ENCODE measurements at regions not wholly inside any gene's neighbourhood (a gene's known extent, or its start where the extent isn't known, plus 50 kb on each side); places are given as distances from the start of the nearest gene placed in this dataset.
A peak's percentile ranks its signal among the peaks of the same experiment; 100 is the strongest.

- no peak overlapping the region for H3K4me3 Mint-ChIP-seq
Observed at GRCh38 chr2:205937211-205937610, 148.8 kb downstream of the INO80D start.

GRCh38 chr2:205936446-205936845 lies 149.5 kb downstream of the INO80D start:
- Mint-ChIP-seq H3K36me3 (no peaks in the 10 kb centered on the region), H3K27ac (no peak overlapping the region), H3K4me3 (no peak overlapping the region), H3K4me1 (ENCODE audit: unreplicated experiment) (peaks cover 28% of the 10 kb centered on the region), H3K9me3 (no peaks in the 10 kb centered on the region), H3K27me3 (no peaks in the 10 kb centered on the region)
- no peak for TF ChIP-seq CTCF (conservative IDR thresholded peaks at IDR 0.05)
- no peak for DNase-seq (ENCODE audit: extremely low spot score, unreplicated experiment)

More at GRCh38 chr2:205937211-205937610, 148.8 kb downstream of the INO80D start:
- no peaks in the 10 kb centered on the region for H3K27me3 Mint-ChIP-seq
- H3K4me1 Mint-ChIP-seq (ENCODE audit: unreplicated experiment) = peaks cover 28% of the 10 kb centered on the region
- no peak for DNase-seq (ENCODE audit: extremely low spot score, unreplicated experiment)
- TF ChIP-seq CTCF (conservative IDR thresholded peaks at IDR 0.05) = no peak
- no peak overlapping the region for H3K27ac Mint-ChIP-seq
- H3K36me3 Mint-ChIP-seq = no peaks in the 10 kb centered on the region
- no peaks in the 10 kb centered on the region for H3K9me3 Mint-ChIP-seq

- Mint-ChIP-seq H3K4me1 (ENCODE audit: unreplicated experiment) (peaks cover 45% of the 10 kb centered on the region), H3K27ac (no peak overlapping the region)
- TF ChIP-seq CTCF (conservative IDR thresholded peaks at IDR 0.05) = peak; percentile 50
Observed at GRCh38 chr2:205934443-205934842, 151.5 kb downstream of the INO80D start.

GRCh38 chr2:205932861-205933260 lies 153.1 kb downstream of the INO80D start:
- Mint-ChIP-seq H3K4me1 (ENCODE audit: unreplicated experiment) (peaks cover 50% of the 10 kb centered on the region), H3K36me3 (no peaks in the 10 kb centered on the region), H3K9me3 (no peaks in the 10 kb centered on the region), H3K27ac (no peak overlapping the region), H3K27me3 (peaks cover 6% of the 10 kb centered on the region), H3K4me3 (no peak overlapping the region)
- DNase-seq (ENCODE audit: extremely low spot score, unreplicated experiment) = no peak
- TF ChIP-seq CTCF (conservative IDR thresholded peaks at IDR 0.05) = no peak

More at GRCh38 chr2:205934443-205934842, 151.5 kb downstream of the INO80D start:
- Mint-ChIP-seq H3K4me3 (no peak overlapping the region), H3K9me3 (no peaks in the 10 kb centered on the region), H3K27me3 (no peaks in the 10 kb centered on the region), H3K36me3 (no peaks in the 10 kb centered on the region)
- DNase-seq (ENCODE audit: extremely low spot score, unreplicated experiment) = no peak

- DNase-seq (ENCODE audit: extremely low spot score, unreplicated experiment) = no peak
- TF ChIP-seq CTCF (conservative IDR thresholded peaks at IDR 0.05) = no peak
- H3K27me3 Mint-ChIP-seq = peaks cover 18% of the 10 kb centered on the region
- no peak overlapping the region for H3K27ac Mint-ChIP-seq
- H3K4me1 Mint-ChIP-seq (ENCODE audit: unreplicated experiment) = peaks cover 42% of the 10 kb centered on the region
- H3K9me3 Mint-ChIP-seq = no peaks in the 10 kb centered on the region
- H3K4me3 Mint-ChIP-seq = no peak overlapping the region
- H3K36me3 Mint-ChIP-seq = no peaks in the 10 kb centered on the region
Observed at GRCh38 chr2:205931388-205931787, 154.6 kb downstream of the INO80D start.

GRCh38 chr2:205930209-205930608 lies 155.8 kb downstream of the INO80D start:
- no peak overlapping the region for H3K27ac Mint-ChIP-seq
- H3K4me3 Mint-ChIP-seq = peak overlapping the region; percentile 18
- no peak for TF ChIP-seq CTCF (conservative IDR thresholded peaks at IDR 0.05)
- H3K4me1 Mint-ChIP-seq (ENCODE audit: unreplicated experiment) = peaks cover 50% of the 10 kb centered on the region
- peaks cover 27% of the 10 kb centered on the region for H3K27me3 Mint-ChIP-seq
- no peaks in the 10 kb centered on the region for H3K36me3 Mint-ChIP-seq
- no peak for DNase-seq (ENCODE audit: extremely low spot score, unreplicated experiment)
- no peaks in the 10 kb centered on the region for H3K9me3 Mint-ChIP-seq

All from type B pancreatic cell (in vitro differentiated cells).